Stimulated activated CD8-positive, alpha-beta memory T cell treated with anti-CD3 and anti-CD28 coated beads, Interleukin-15, amount 100 ng/mL, for 1 hour (primary cell): ENCODE measurements at regions not wholly inside any gene's neighbourhood (a gene's known extent, or its start where the extent isn't known, plus 50 kb on each side); places are given as distances from the start of the nearest gene placed in this dataset.

Source experiments
- DNase-seq: peaks from one replicate; pipeline ENCODE4 v3.0.0-alpha.2; 2020; ENCODE audit warnings: low read depth

GRCh38 chr17:79169861-79170260 lies 95.2 kb downstream of the ENGASE start:
- no peak for DNase-seq

GRCh38 chr17:79169366-79169765 lies 94.7 kb downstream of the ENGASE start:
- DNase-seq = no peak

- no peak for DNase-seq
These were observed 93.9 kb downstream of the ENGASE start for GRCh38 chr17:79168486-79169055.

- DNase-seq = no peak
These were observed 92.9 kb downstream of the ENGASE start for GRCh38 chr17:79167486-79167885.

- DNase-seq = no peak
These were observed 91.3 kb downstream of the ENGASE start for GRCh38 chr17:79165756-79166473.

GRCh38 chr17:79164913-79165695 lies 90.5 kb downstream of the ENGASE start:
- no peak for DNase-seq

GRCh38 chr17:79164408-79164807 lies 89.8 kb downstream of the ENGASE start:
- no peak for DNase-seq

- no peak for DNase-seq
These were observed 88.4 kb downstream of the ENGASE start for GRCh38 chr17:79163071-79163470.

- no peak for DNase-seq
These were observed 87.7 kb downstream of the ENGASE start for GRCh38 chr17:79162012-79162963.

GRCh38 chr17:79160980-79161636 lies 86.5 kb downstream of the ENGASE start:
- no peak for DNase-seq

GRCh38 chr17:79159926-79160325 lies 85.3 kb downstream of the ENGASE start:
- no peak for DNase-seq

- no peak for DNase-seq
These were observed 84.8 kb downstream of the ENGASE start for GRCh38 chr17:79159471-79159870.

GRCh38 chr17:79156463-79157095 lies 82.0 kb downstream of the ENGASE start:
- DNase-seq = no peak

- DNase-seq = no peak
These were observed 81.1 kb downstream of the ENGASE start for GRCh38 chr17:79155701-79156100.

- DNase-seq = no peak
These were observed 80.4 kb downstream of the ENGASE start for GRCh38 chr17:79154951-79155585.

- DNase-seq = no peak
These were observed 79.8 kb downstream of the ENGASE start for GRCh38 chr17:79154446-79154845.

- DNase-seq = no peak
These were observed 78.9 kb downstream of the ENGASE start for GRCh38 chr17:79153367-79154130.

GRCh38 chr17:79152636-79153035 lies 78.0 kb downstream of the ENGASE start:
- DNase-seq = no peak

- DNase-seq = no peak
These were observed 77.5 kb downstream of the ENGASE start for GRCh38 chr17:79152110-79152509.

GRCh38 chr17:79150799-79151198 lies 76.2 kb downstream of the ENGASE start:
- no peak for DNase-seq
